KOPT-K1 (cell line): ENCODE measurements at regions not wholly inside any gene's neighbourhood (a gene's known extent, or its start where the extent isn't known, plus 50 kb on each side); places are given as distances from the start of the nearest gene placed in this dataset.

Source experiments
- H3K27ac ChIP-seq: fragments of 200-600 bp; sonication (generic); 2 replicates; pipeline ENCODE4 v1.5.1; 2016; ENCODE audit warnings: antibody characterized with exemption, mild to moderate bottlenecking, low read depth, low read length; ENCODE audit not compliant: poor library complexity, severe bottlenecking
- H3K36me3 ChIP-seq: fragments of 200-600 bp; sonication (generic); 2 replicates; pipeline ENCODE4 v1.5.1; 2017; ENCODE audit warnings: antibody characterized with exemption, mild to moderate bottlenecking, low read length, moderate library complexity; ENCODE audit not compliant: insufficient read depth
- H3K9me3 ChIP-seq: fragments of 200-600 bp; sonication (generic); 2 replicates; pipeline ENCODE4 v1.5.1; 2017; ENCODE audit warnings: antibody characterized with exemption, low read length, mild to moderate bottlenecking; ENCODE audit not compliant: insufficient read depth, poor library complexity, severe bottlenecking

DNA sequence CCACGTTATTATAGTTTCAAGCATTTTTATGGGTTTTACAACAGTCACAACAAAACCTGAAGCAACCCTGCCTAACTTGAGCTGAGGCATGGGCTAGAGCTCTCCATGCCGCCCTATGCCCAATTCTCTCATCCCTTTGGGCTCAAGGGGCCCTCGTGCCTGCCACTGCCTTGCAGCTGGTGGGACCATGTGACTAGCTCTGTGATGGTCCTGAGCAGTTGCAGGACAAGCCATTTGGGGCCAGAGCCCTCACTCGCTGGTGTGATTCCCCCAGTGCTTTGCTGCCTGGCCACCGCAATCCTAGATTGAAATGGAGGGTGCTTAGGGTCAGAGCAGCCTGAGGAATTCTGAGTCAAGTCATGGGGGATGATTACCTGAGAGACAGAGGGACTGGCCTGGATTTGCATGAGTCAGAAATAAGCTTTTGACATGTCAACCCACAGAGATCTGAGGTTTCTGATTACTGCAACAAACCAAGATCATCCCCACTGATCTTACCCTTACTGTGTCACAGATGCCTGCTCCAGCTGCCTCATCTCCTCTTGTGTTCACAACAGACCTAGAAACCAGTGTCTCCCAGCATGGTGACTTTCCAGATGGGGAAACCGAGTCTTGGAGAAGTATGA is 323.7 kb downstream of the BRD1 start:
- H3K36me3 ChIP-seq: no peaks in the 10 kb centered on the region
- H3K27ac ChIP-seq: no peak overlapping the region
- H3K9me3 ChIP-seq: no peaks in the 10 kb centered on the region

GRCh38 chr22:49503321-49503720 is 324.4 kb downstream of the BRD1 start:
- H3K36me3 ChIP-seq: no peaks in the 10 kb centered on the region
- H3K27ac ChIP-seq: no peak overlapping the region
- no peaks in the 10 kb centered on the region for H3K9me3 ChIP-seq

DNA sequence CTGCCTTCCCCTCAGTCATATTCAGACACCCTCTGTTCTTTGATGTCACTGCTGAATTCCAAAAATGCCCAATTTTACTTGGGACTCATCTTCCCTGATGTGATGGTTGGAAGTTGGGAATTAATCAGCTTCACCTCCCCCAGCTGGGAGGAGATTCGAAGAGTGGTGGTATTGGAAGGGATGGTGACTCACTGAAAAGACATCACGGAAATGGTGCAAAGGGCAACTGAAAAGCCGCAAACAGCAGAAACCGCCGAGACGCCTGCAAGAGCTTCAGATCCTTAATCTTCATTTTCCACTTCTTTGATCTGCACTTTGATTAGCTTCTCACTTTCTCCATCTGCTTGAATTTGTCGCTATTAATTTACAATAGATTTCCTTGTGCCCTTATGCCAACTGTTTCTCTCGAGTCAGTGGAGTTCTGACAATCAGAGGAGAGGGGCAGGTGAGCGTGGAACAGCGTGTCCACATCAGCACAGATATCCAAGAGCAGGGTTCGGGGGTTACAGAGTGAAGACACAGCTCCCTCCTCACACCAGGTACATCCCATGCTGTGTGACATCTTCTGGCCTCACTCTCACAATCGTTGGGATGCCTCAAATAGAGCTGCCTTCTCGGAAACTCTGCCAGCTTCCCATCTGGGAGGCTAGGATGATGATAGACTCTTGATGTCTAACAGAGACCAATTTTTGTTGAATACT is 325.4 kb downstream of the BRD1 start:
- H3K27ac ChIP-seq: no peak overlapping the region
- no peaks in the 10 kb centered on the region for H3K9me3 ChIP-seq
- no peaks in the 10 kb centered on the region for H3K36me3 ChIP-seq

- Histone ChIP-seq H3K9me3 (no peaks in the 10 kb centered on the region), H3K27ac (no peak overlapping the region), H3K36me3 (no peaks in the 10 kb centered on the region)
Observed at GRCh38 chr22:49500942-49501395, 326.7 kb downstream of the BRD1 start.

DNA sequence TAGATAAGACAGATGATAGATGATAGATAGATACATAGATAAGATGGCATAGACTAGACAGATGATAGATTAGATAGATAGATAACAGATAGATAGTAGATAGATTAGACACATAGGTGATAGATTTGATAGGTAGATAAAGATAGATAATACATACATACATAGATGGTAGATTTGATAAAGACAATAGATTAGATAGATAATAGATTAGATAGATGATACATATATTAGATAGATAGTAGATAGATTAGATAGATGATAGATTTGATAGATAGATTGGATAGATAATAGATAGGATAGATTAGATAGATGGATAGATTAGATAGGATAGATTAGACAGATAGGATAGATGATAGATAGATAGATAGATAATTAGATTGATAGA is 327.6 kb downstream of the BRD1 start:
- H3K36me3 ChIP-seq: no peaks in the 10 kb centered on the region
- H3K9me3 ChIP-seq: no peaks in the 10 kb centered on the region
- no peak overlapping the region for H3K27ac ChIP-seq

DNA sequence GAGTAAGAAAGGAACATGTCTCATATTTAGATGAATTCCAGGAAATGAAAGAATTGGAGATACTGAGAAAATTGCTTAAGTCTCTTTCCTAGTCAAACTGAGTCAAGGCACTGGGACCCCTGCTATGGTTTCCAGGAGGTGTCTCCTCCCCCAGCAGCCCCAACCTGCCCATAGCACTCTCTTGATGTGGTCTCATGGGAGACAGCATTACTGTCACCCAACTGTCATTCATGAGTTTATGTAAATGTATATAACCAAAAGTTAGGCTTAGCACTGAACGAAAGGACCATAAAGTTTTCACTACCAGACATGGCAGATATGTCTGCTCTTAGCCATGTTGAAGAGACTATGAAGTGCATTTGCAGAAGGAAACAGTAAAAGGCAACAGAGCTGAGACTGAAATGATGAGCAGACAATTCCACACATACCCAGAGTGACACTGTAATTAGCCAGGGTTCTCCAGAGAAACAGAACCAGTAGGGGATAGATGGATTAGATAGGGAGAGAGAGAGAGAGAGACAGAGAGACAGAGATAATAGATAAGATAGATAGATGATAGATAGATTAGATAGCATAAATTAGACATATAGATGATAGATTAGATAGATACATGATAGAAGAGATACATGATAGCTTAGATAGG is 328.1 kb downstream of the BRD1 start:
- Histone ChIP-seq H3K27ac (no peak overlapping the region), H3K9me3 (no peaks in the 10 kb centered on the region), H3K36me3 (no peaks in the 10 kb centered on the region)

DNA sequence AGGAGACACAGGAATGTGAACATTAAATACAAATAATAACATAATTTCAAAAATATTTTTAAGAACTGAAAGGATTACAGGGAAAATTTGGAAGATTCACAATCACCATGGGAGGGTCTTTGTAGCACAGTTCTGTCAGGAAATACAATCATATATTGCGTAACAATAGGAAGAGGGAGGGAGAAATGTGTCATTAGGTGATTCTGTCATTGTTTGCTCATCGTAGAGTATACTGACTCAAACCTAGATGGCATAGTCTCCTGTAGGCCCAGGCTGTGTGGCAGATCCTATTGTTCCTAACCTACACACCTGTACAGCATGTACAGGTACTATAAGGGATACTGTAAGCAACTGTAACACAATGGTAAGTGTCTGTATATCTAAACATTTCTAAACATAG is 330.4 kb downstream of the BRD1 start:
- H3K27ac ChIP-seq: no peak overlapping the region
- H3K9me3 ChIP-seq: no peaks in the 10 kb centered on the region
- no peaks in the 10 kb centered on the region for H3K36me3 ChIP-seq

GRCh38 chr22:49494555-49494954 is 333.1 kb downstream of the BRD1 start:
- Histone ChIP-seq H3K9me3 (no peaks in the 10 kb centered on the region), H3K27ac (no peak overlapping the region)

GRCh38 chr22:49492741-49493251 is 334.9 kb downstream of the BRD1 start:
- no peaks in the 10 kb centered on the region for H3K9me3 ChIP-seq

More at GRCh38 chr22:49494555-49494954, 333.1 kb downstream of the BRD1 start:
- no peaks in the 10 kb centered on the region for H3K36me3 ChIP-seq

DNA sequence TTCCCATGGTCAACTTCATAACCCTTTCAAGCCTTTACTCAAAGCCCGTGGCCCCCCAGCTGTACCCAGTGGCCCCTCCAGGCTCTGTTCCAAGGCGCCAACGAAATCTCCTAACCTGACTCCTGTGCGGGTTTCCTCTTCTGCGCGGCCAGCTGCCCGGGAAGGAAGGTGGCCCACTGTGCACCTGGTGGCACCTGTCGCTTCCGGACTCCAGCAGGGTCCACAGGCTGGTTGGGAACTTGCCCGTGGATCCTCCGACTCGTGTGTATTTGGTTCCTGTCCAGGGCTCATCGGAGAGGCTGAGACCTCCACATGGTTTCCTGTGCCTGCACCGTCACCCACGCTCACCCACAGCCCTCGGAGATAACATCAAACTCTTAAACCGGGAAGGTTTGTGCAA is 335.4 kb downstream of the BRD1 start:
- Histone ChIP-seq H3K27ac (no peak overlapping the region), H3K9me3 (no peaks in the 10 kb centered on the region), H3K36me3 (no peaks in the 10 kb centered on the region)

More at GRCh38 chr22:49492741-49493251, 334.9 kb downstream of the BRD1 start:
- Histone ChIP-seq H3K27ac (no peak overlapping the region), H3K36me3 (no peaks in the 10 kb centered on the region)

DNA sequence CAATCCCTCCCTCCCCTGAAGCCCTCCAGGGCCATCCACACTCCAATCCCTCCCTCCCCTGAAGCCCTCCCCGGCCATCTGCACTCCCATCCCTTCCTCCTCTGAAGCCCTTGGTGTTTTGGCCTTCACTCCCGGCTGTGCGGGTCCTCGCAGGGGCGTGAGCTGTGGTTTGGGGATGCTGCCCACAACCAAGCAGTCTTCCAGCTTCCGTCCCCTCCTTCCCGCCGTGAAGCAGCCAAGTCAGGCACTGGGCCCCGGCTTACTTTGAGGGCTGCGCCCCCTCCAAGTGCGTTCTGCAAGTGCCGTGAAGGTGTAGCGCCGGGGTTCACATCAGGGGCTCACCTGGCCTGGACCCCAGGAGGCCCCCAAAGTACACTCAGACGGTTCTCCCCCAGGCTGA is 335.9 kb downstream of the BRD1 start:
- Histone ChIP-seq H3K9me3 (no peaks in the 10 kb centered on the region), H3K27ac (no peak overlapping the region), H3K36me3 (no peaks in the 10 kb centered on the region)

GRCh38 chr22:49491221-49491635 is 336.4 kb downstream of the BRD1 start:
- no peaks in the 10 kb centered on the region for H3K9me3 ChIP-seq
- H3K36me3 ChIP-seq: no peaks in the 10 kb centered on the region
- no peak overlapping the region for H3K27ac ChIP-seq

GRCh38 chr22:49490692-49491091 is 337.0 kb downstream of the BRD1 start:
- Histone ChIP-seq H3K36me3 (no peaks in the 10 kb centered on the region), H3K27ac (no peak overlapping the region), H3K9me3 (no peaks in the 10 kb centered on the region)

DNA sequence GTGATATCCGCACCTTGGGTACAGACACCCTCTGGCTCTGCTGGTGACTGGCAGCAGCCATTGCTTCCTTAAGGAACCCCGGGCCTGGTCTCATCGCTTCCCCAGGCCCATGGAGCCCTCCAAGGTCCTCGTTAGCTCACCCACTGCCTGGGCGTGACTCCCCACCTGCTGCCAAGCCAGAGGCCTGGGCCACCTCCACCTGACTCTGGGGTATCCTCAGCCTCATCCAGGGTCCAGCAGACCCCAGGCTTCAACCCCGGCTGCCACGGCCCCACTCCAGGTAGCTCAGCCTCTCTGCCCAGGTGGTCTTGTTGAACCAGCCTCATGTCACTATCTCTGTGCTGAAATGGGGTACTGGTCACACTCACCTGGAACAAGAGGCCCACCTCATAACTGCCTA is 337.9 kb downstream of the BRD1 start:
- Histone ChIP-seq H3K36me3 (no peaks in the 10 kb centered on the region), H3K9me3 (no peaks in the 10 kb centered on the region), H3K27ac (no peak overlapping the region)

- Histone ChIP-seq H3K9me3 (no peaks in the 10 kb centered on the region), H3K36me3 (no peaks in the 10 kb centered on the region), H3K27ac (no peak overlapping the region)
Observed at GRCh38 chr22:49488943-49489342, 338.7 kb downstream of the BRD1 start.
